ENCODE measurements at regions not wholly inside any gene's neighbourhood (a gene's known extent, or its start where the extent isn't known, plus 50 kb on each side); places are given as distances from the start of the nearest gene placed in this dataset.

DNA sequence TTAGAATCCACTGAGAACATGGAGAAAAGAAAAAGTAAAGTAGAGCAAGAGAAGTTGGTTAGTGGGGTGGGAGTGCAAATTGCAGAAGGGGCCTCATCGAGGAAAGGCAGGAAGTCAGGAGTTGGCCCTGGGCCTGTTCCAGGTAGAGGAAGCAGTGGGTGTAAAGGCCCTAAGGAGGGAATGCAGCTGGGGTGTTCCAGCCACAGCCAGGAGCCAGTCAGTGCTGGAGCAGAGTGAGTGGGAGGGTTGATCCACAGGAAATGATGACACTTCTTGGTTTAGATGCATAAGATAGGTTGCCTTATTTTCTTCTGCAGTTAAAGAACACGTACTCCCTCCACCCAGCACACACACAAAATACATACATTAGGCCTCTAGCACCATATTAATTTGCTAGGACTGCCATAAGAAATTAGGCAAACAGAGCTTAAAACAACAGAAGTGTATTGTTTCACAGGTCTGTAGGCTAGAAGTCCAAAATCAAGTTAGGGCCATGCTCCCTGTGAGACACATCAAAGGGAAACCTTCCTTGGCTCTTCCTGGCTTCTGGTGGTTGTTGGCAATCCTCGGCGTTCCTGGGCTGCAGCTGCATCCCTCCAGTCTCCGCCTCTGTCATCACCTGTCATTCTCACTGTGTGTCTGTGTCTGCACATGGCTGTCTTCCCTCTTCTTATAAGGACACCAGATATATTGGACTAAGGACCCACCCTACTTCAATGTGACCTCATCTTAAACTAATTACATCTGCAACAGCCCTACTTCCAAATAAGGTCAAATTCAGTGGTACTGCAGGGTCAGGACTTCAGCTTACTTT lies 205.9 kb downstream of the AASDH start:
- Mint-ChIP-seq H3K27me3 (peaks cover 7 to 8% of the 10 kb centered on the region in 2 donors), H3K4me1 (peaks cover 2 to 8% (median 4%) of the 10 kb centered on the region in 4 donors), H3K27ac (no peak overlapping the region), H3K4me3 (no peak overlapping the region), H3K9me3 (peaks cover 0 to 16% (median 5%) of the 10 kb centered on the region in 8 donors), H3K36me3 (no peaks in the 10 kb centered on the region)
- intact Hi-C loops (cut with micrococcal nuclease), result no loop called here
- no peaks in the 10 kb centered on the region for H3K36me3 ChIP-seq (ENCODE audit: insufficient read depth, low read length)
- H3K9me3 ChIP-seq (ENCODE audit: control insufficient read depth in 1 of 2, low read length in 2 of 2), result no peaks in the 10 kb centered on the region
- CTCF ChIA-PET (ENCODE audit: partially characterized antibody), result no interaction called here
- H3K27me3 ChIP-seq (ENCODE audit: insufficient read depth, low read length), result no peaks in the 10 kb centered on the region
- no peak overlapping the region for H3K4me3 ChIP-seq (ENCODE audit: low read length in 2 of 2)
- no peak for DNase-seq
- POLR2A ChIA-PET (ENCODE audit: partially characterized antibody), result no interaction called here
- H3K4me1 ChIP-seq (ENCODE audit: insufficient read depth, low read length), result peaks cover 3% of the 10 kb centered on the region
- no peak overlapping the region for H3K27ac ChIP-seq (ENCODE audit: low read depth, low read length)

GRCh38 chr4:56169061-56169460 lies 218.2 kb downstream of the AASDH start:
- no peak overlapping the region for H3K27ac Mint-ChIP-seq
- intact Hi-C loops (cut with micrococcal nuclease), result no loop called here
- peaks cover 0 to 2% (median 0%) of the 10 kb centered on the region in 4 donors for H3K4me1 Mint-ChIP-seq
- Histone ChIP-seq H3K4me3 (ENCODE audit: low read length in 2 of 2) (no peak overlapping the region), H3K36me3 (ENCODE audit: insufficient read depth, low read length) (no peaks in the 10 kb centered on the region), H3K4me1 (ENCODE audit: insufficient read depth, low read length) (no peaks in the 10 kb centered on the region), H3K27ac (ENCODE audit: low read depth, low read length) (no peak overlapping the region), H3K27me3 (ENCODE audit: insufficient read depth, low read length) (no peaks in the 10 kb centered on the region), H3K9me3 (ENCODE audit: control insufficient read depth in 1 of 2, low read length in 2 of 2) (no peaks in the 10 kb centered on the region)
- POLR2A ChIA-PET (ENCODE audit: partially characterized antibody), result no interaction called here
- peaks cover 8 to 10% of the 10 kb centered on the region in 2 donors for H3K27me3 Mint-ChIP-seq
- CTCF ChIA-PET (ENCODE audit: partially characterized antibody), result interaction anchor here (0.7 kb wide), 1 partner anchor 9 kb away, joined by 3 read pairs; no protein-coding TSS in a partner anchor
- DNase-seq, result no peak
- no peak overlapping the region for H3K4me3 Mint-ChIP-seq
- peaks cover 2 to 12% (median 5%) of the 10 kb centered on the region in 8 donors for H3K9me3 Mint-ChIP-seq
- peaks cover 0 to 1% of the 10 kb centered on the region in 2 donors for H3K36me3 Mint-ChIP-seq

GRCh38 chr4:56164907-56165306 lies 216.2 kb downstream of the CEP135 start:
- Histone ChIP-seq H3K4me3 (ENCODE audit: low read length in 2 of 2) (no peak overlapping the region), H3K36me3 (ENCODE audit: insufficient read depth, low read length) (no peaks in the 10 kb centered on the region), H3K27me3 (ENCODE audit: insufficient read depth, low read length) (no peaks in the 10 kb centered on the region), H3K27ac (ENCODE audit: low read depth, low read length) (no peak overlapping the region), H3K9me3 (ENCODE audit: control insufficient read depth in 1 of 2, low read length in 2 of 2) (no peaks in the 10 kb centered on the region), H3K4me1 (ENCODE audit: insufficient read depth, low read length) (no peaks in the 10 kb centered on the region)
- Mint-ChIP-seq H3K4me1 (no peaks in the 10 kb centered on the region), H3K4me3 (no peak overlapping the region), H3K9me3 (peaks cover 2 to 12% (median 5%) of the 10 kb centered on the region in 8 donors), H3K27me3 (peaks cover 5 to 6% of the 10 kb centered on the region in 2 donors), H3K27ac (no peak overlapping the region), H3K36me3 (peaks cover 0 to 1% of the 10 kb centered on the region in 2 donors)
- ChIA-PET POLR2A (ENCODE audit: partially characterized antibody) (no interaction called here), CTCF (ENCODE audit: partially characterized antibody) (no interaction called here)
- DNase-seq, result no peak
- intact Hi-C loops (cut with micrococcal nuclease), result no loop called here

- Histone ChIP-seq H3K27ac (ENCODE audit: low read depth, low read length) (no peak overlapping the region), H3K36me3 (ENCODE audit: insufficient read depth, low read length) (no peaks in the 10 kb centered on the region), H3K4me1 (ENCODE audit: insufficient read depth, low read length) (no peaks in the 10 kb centered on the region), H3K9me3 (ENCODE audit: control insufficient read depth in 1 of 2, low read length in 2 of 2) (no peaks in the 10 kb centered on the region), H3K27me3 (ENCODE audit: insufficient read depth, low read length) (no peaks in the 10 kb centered on the region), H3K4me3 (ENCODE audit: low read length in 2 of 2) (no peak overlapping the region)
- H3K4me1 Mint-ChIP-seq, result no peaks in the 10 kb centered on the region
- H3K36me3 Mint-ChIP-seq, result no peaks in the 10 kb centered on the region
- ChIA-PET CTCF (ENCODE audit: partially characterized antibody) (interaction anchor here (0.7 kb wide), 1 partner anchor 7 kb away, joined by 3 read pairs; no protein-coding TSS in a partner anchor), POLR2A (ENCODE audit: partially characterized antibody) (no interaction called here)
- H3K27me3 Mint-ChIP-seq, result peaks cover 0 to 4% of the 10 kb centered on the region in 2 donors
- H3K4me3 Mint-ChIP-seq, result no peak overlapping the region
- no peak for DNase-seq
- intact Hi-C loops (cut with micrococcal nuclease), result no loop called here
- peak overlapping the region in 1 of 7 donors; percentile 18 for H3K27ac Mint-ChIP-seq
- no peaks in the 10 kb centered on the region for H3K9me3 Mint-ChIP-seq
Measured at GRCh38 chr4:56160636-56161035, 211.9 kb downstream of the CEP135 start.

DNA sequence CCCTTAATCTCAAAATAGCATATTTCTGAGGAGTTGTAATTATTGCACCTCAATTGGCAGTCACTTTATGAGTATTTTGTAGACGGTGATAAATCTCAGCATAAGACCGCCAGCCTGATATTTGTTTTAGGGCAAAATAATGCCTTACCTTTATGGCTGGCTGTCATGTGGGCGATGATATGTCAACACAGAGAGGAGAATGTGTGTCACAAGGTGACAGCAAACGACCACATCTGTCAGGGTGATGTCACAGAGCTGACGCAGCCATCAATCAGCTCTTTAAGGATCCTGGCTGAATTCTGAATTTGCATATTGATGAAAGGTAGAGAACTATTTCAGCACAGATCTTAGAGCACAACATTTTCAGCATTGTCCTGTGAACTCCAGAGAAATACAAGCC lies 209.7 kb downstream of the CEP135 start:
- H3K36me3 ChIP-seq (ENCODE audit: insufficient read depth, low read length), result no peaks in the 10 kb centered on the region
- no peaks in the 10 kb centered on the region for H3K4me1 Mint-ChIP-seq
- no peak overlapping the region for H3K27ac ChIP-seq (ENCODE audit: low read depth, low read length)
- no peak overlapping the region for H3K4me3 ChIP-seq (ENCODE audit: low read length in 2 of 2)
- CTCF ChIA-PET (ENCODE audit: partially characterized antibody), result no interaction called here
- no peaks in the 10 kb centered on the region for H3K27me3 ChIP-seq (ENCODE audit: insufficient read depth, low read length)
- intact Hi-C loops (cut with micrococcal nuclease), result no loop called here
- no peaks in the 10 kb centered on the region for H3K9me3 ChIP-seq (ENCODE audit: control insufficient read depth in 1 of 2, low read length in 2 of 2)
- H3K9me3 Mint-ChIP-seq, result peaks cover 0 to 2% (median 0%) of the 10 kb centered on the region in 8 donors
- DNase-seq, result no peak
- H3K36me3 Mint-ChIP-seq, result no peaks in the 10 kb centered on the region
- H3K4me3 Mint-ChIP-seq, result no peak overlapping the region
- POLR2A ChIA-PET (ENCODE audit: partially characterized antibody), result no interaction called here
- peaks cover under 1 to 4% of the 10 kb centered on the region in 2 donors for H3K27me3 Mint-ChIP-seq
- no peak overlapping the region for H3K27ac Mint-ChIP-seq
- no peaks in the 10 kb centered on the region for H3K4me1 ChIP-seq (ENCODE audit: insufficient read depth, low read length)

DNA sequence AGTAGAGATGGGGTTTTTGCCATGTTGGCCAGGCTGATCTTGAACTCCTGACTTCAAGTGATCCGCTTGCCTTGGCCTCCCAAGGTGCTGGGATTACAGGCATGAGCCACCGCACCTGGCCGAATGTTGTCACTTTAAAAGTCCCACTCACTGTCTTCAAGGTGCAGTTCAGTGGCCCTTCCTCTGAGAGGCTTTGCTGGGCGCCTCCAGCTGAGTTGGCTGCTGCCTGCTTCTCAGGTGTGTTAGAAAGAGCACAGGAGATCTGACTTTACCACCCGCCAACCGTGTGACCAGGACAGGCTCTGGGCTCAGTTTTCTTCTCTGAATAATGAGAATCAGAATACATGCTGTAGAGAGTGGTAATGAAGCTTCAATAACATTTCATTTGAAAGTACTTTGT lies 207.4 kb downstream of the CEP135 start:
- POLR2A ChIA-PET (ENCODE audit: partially characterized antibody), result no interaction called here
- peaks cover 2 to 5% of the 10 kb centered on the region in 2 donors for H3K27me3 Mint-ChIP-seq
- H3K4me3 Mint-ChIP-seq, result no peak overlapping the region
- H3K27ac ChIP-seq (ENCODE audit: low read depth, low read length), result no peak overlapping the region
- H3K4me3 ChIP-seq (ENCODE audit: low read length in 2 of 2), result no peak overlapping the region
- H3K27ac Mint-ChIP-seq, result no peak overlapping the region
- H3K36me3 ChIP-seq (ENCODE audit: insufficient read depth, low read length), result no peaks in the 10 kb centered on the region
- H3K27me3 ChIP-seq (ENCODE audit: insufficient read depth, low read length), result no peaks in the 10 kb centered on the region
- no peaks in the 10 kb centered on the region for H3K4me1 Mint-ChIP-seq
- no peaks in the 10 kb centered on the region for H3K4me1 ChIP-seq (ENCODE audit: insufficient read depth, low read length)
- H3K9me3 Mint-ChIP-seq, result peaks cover 0 to 2% (median 0%) of the 10 kb centered on the region in 8 donors
- CTCF ChIA-PET (ENCODE audit: partially characterized antibody), result no interaction called here
- no peaks in the 10 kb centered on the region for H3K36me3 Mint-ChIP-seq
- no peaks in the 10 kb centered on the region for H3K9me3 ChIP-seq (ENCODE audit: control insufficient read depth in 1 of 2, low read length in 2 of 2)
- intact Hi-C loops (cut with micrococcal nuclease), result no loop called here
- no peak for DNase-seq

GRCh38 chr4:56155432-56155831 lies 206.7 kb downstream of the CEP135 start:
- H3K9me3 Mint-ChIP-seq, result peaks cover 0 to 2% (median 0%) of the 10 kb centered on the region in 8 donors
- no peak overlapping the region for H3K4me3 ChIP-seq (ENCODE audit: low read length in 2 of 2)
- H3K4me1 ChIP-seq (ENCODE audit: insufficient read depth, low read length), result no peaks in the 10 kb centered on the region
- DNase-seq, result no peak
- H3K36me3 Mint-ChIP-seq, result no peaks in the 10 kb centered on the region
- H3K9me3 ChIP-seq (ENCODE audit: control insufficient read depth in 1 of 2, low read length in 2 of 2), result no peaks in the 10 kb centered on the region
- no peaks in the 10 kb centered on the region for H3K36me3 ChIP-seq (ENCODE audit: insufficient read depth, low read length)
- H3K27ac ChIP-seq (ENCODE audit: low read depth, low read length), result no peak overlapping the region
- intact Hi-C loops (cut with micrococcal nuclease), result no loop called here
- H3K27me3 ChIP-seq (ENCODE audit: insufficient read depth, low read length), result no peaks in the 10 kb centered on the region
- no peak overlapping the region for H3K27ac Mint-ChIP-seq
- H3K4me1 Mint-ChIP-seq, result no peaks in the 10 kb centered on the region
- POLR2A ChIA-PET (ENCODE audit: partially characterized antibody), result no interaction called here
- H3K27me3 Mint-ChIP-seq, result peaks cover 2 to 5% of the 10 kb centered on the region in 2 donors
- H3K4me3 Mint-ChIP-seq, result no peak overlapping the region
- CTCF ChIA-PET (ENCODE audit: partially characterized antibody), result no interaction called here
